SJSA1 (cell line): ENCODE measurements at regions not wholly inside any gene's neighbourhood (a gene's known extent, or its start where the extent isn't known, plus 50 kb on each side); places are given as distances from the start of the nearest gene placed in this dataset.

Experiments
- DNase-seq, 2 experiments: peaks; one replicate each; pipeline ENCODE4 v3.0.0-alpha.2; 2015 to 2020; ENCODE audit warnings: low spot score in 2 of 2, low read depth in 1 of 2
- H3K27ac ChIP-seq: fragments of 250-450 bp; sonication (Bioruptor Pico); 2 replicates; pipeline ENCODE4 v1.5.1; 2020; ENCODE audit warnings: mild to moderate bottlenecking, moderate library complexity
- H3K27me3 ChIP-seq: fragments of 250-450 bp; sonication (Bioruptor Pico); replicated peaks from 2 replicates; pipeline ENCODE4 v1.5.1; 2020; ENCODE audit warnings: mild to moderate bottlenecking, moderate library complexity
- H3K36me3 ChIP-seq: fragments of 250-450 bp; sonication (Bioruptor Pico); 2 replicates; pipeline ENCODE4 v1.5.1; 2020; ENCODE audit warnings: mild to moderate bottlenecking
- H3K4me1 ChIP-seq: fragments of 250-450 bp; sonication (Bioruptor Pico); replicated peaks from 2 replicates; pipeline ENCODE4 v1.6.1; 2021; ENCODE audit warnings: mild to moderate bottlenecking
- H3K4me3 ChIP-seq: fragments of 250-450 bp; sonication (Bioruptor Pico); 2 replicates; pipeline ENCODE4 v1.5.1; 2020; ENCODE audit warnings: mild to moderate bottlenecking
- H3K9me3 ChIP-seq: fragments of 250-450 bp; sonication (Bioruptor Pico); replicated peaks from 2 replicates; pipeline ENCODE4 v1.5.1; 2020; ENCODE audit warnings: mild to moderate bottlenecking

GRCh38 chr2:212752730-212753351, 214.2 kb upstream of the ERBB4 start:
- no peaks in the 10 kb centered on the region for H3K27me3 ChIP-seq
- no peak overlapping the region for H3K4me3 ChIP-seq
- H3K36me3 ChIP-seq = no peaks in the 10 kb centered on the region
- H3K4me1 ChIP-seq = no peaks in the 10 kb centered on the region
- H3K27ac ChIP-seq = no peak overlapping the region
- no peak for DNase-seq
- no peaks in the 10 kb centered on the region for H3K9me3 ChIP-seq

GRCh38 chr2:212745359-212745758, 206.8 kb upstream of the ERBB4 start:
- DNase-seq = no peak
- Histone ChIP-seq H3K4me3 (no peak overlapping the region), H3K36me3 (no peaks in the 10 kb centered on the region), H3K27ac (no peak overlapping the region), H3K9me3 (no peaks in the 10 kb centered on the region), H3K4me1 (no peaks in the 10 kb centered on the region), H3K27me3 (no peaks in the 10 kb centered on the region)

GRCh38 chr2:212737392-212738172, 199.0 kb upstream of the ERBB4 start:
- Histone ChIP-seq H3K4me3 (no peak overlapping the region), H3K9me3 (no peaks in the 10 kb centered on the region), H3K4me1 (no peaks in the 10 kb centered on the region), H3K27ac (no peak overlapping the region), H3K36me3 (no peaks in the 10 kb centered on the region), H3K27me3 (no peaks in the 10 kb centered on the region)
- DNase-seq = no peak

GRCh38 chr2:212736385-212736726, 197.8 kb upstream of the ERBB4 start:
- Histone ChIP-seq H3K9me3 (no peaks in the 10 kb centered on the region), H3K4me1 (no peaks in the 10 kb centered on the region), H3K27me3 (no peaks in the 10 kb centered on the region), H3K36me3 (no peaks in the 10 kb centered on the region), H3K27ac (no peak overlapping the region), H3K4me3 (no peak overlapping the region)
- DNase-seq = no peak

GRCh38 chr2:212733273-212733672, 194.7 kb upstream of the ERBB4 start:
- Histone ChIP-seq H3K27ac (no peak overlapping the region), H3K9me3 (no peaks in the 10 kb centered on the region), H3K27me3 (no peaks in the 10 kb centered on the region), H3K4me3 (no peak overlapping the region), H3K36me3 (no peaks in the 10 kb centered on the region), H3K4me1 (no peaks in the 10 kb centered on the region)
- no peak for DNase-seq

GRCh38 chr2:212732860-212733259, 194.3 kb upstream of the ERBB4 start:
- no peaks in the 10 kb centered on the region for H3K27me3 ChIP-seq
- H3K4me1 ChIP-seq = no peaks in the 10 kb centered on the region
- no peak for DNase-seq
- no peak overlapping the region for H3K27ac ChIP-seq
- H3K36me3 ChIP-seq = no peaks in the 10 kb centered on the region
- no peak overlapping the region for H3K4me3 ChIP-seq
- H3K9me3 ChIP-seq = no peaks in the 10 kb centered on the region

- H3K27ac ChIP-seq = no peak overlapping the region
- no peaks in the 10 kb centered on the region for H3K4me1 ChIP-seq
- DNase-seq = no peak
- no peaks in the 10 kb centered on the region for H3K36me3 ChIP-seq
- no peaks in the 10 kb centered on the region for H3K9me3 ChIP-seq
- no peak overlapping the region for H3K4me3 ChIP-seq
- no peaks in the 10 kb centered on the region for H3K27me3 ChIP-seq
These were observed 192.4 kb upstream of the ERBB4 start for GRCh38 chr2:212730994-212731393.

GRCh38 chr2:212728717-212729116, 190.1 kb upstream of the ERBB4 start:
- H3K27ac ChIP-seq = no peak overlapping the region
- H3K4me1 ChIP-seq = no peaks in the 10 kb centered on the region
- H3K36me3 ChIP-seq = no peaks in the 10 kb centered on the region
- H3K4me3 ChIP-seq = no peak overlapping the region
- H3K27me3 ChIP-seq = no peaks in the 10 kb centered on the region
- no peaks in the 10 kb centered on the region for H3K9me3 ChIP-seq
- DNase-seq = no peak

- H3K27me3 ChIP-seq = no peaks in the 10 kb centered on the region
- H3K9me3 ChIP-seq = no peaks in the 10 kb centered on the region
- H3K36me3 ChIP-seq = no peaks in the 10 kb centered on the region
- 0 out of 2 replicates have a peak, but pooled peaks cover 4% of the 10 kb centered on the region for H3K4me1 ChIP-seq
- no peak overlapping the region for H3K4me3 ChIP-seq
- DNase-seq = no peak
- no peak overlapping the region for H3K27ac ChIP-seq
These were observed 189.1 kb upstream of the ERBB4 start for GRCh38 chr2:212727751-212728150.

- no peaks in the 10 kb centered on the region for H3K36me3 ChIP-seq
- H3K4me1 ChIP-seq = 0 out of 2 replicates have a peak, but pooled peaks cover 4% of the 10 kb centered on the region
- no peaks in the 10 kb centered on the region for H3K27me3 ChIP-seq
- H3K27ac ChIP-seq = no peak overlapping the region
- no peaks in the 10 kb centered on the region for H3K9me3 ChIP-seq
- H3K4me3 ChIP-seq = no peak overlapping the region
- no peak for DNase-seq
These were observed 187.8 kb upstream of the ERBB4 start for GRCh38 chr2:212726403-212726802.

GRCh38 chr2:212725180-212725579, 186.6 kb upstream of the ERBB4 start:
- no peaks in the 10 kb centered on the region for H3K27me3 ChIP-seq
- H3K9me3 ChIP-seq = no peaks in the 10 kb centered on the region
- no peak overlapping the region for H3K4me3 ChIP-seq
- H3K4me1 ChIP-seq = 0 out of 2 replicates have a peak, but pooled peaks cover 4% of the 10 kb centered on the region
- no peaks in the 10 kb centered on the region for H3K36me3 ChIP-seq
- no peak for DNase-seq
- no peak overlapping the region for H3K27ac ChIP-seq

GRCh38 chr2:212723226-212723625, 184.6 kb upstream of the ERBB4 start:
- Histone ChIP-seq H3K27me3 (no peaks in the 10 kb centered on the region), H3K9me3 (no peaks in the 10 kb centered on the region), H3K4me1 (0 out of 2 replicates have a peak, but pooled peaks cover 4% of the 10 kb centered on the region), H3K27ac (no peak overlapping the region), H3K4me3 (no peak overlapping the region), H3K36me3 (no peaks in the 10 kb centered on the region)
- DNase-seq = peak in 1 of 2 experiments; percentile 14

- DNase-seq = no peak
- H3K27me3 ChIP-seq = no peaks in the 10 kb centered on the region
- H3K36me3 ChIP-seq = no peaks in the 10 kb centered on the region
- no peak overlapping the region for H3K4me3 ChIP-seq
- H3K4me1 ChIP-seq = 0 out of 2 replicates have a peak, but pooled peaks cover 4% of the 10 kb centered on the region
- H3K27ac ChIP-seq = no peak overlapping the region
- no peaks in the 10 kb centered on the region for H3K9me3 ChIP-seq
These were observed 183.4 kb upstream of the ERBB4 start for GRCh38 chr2:212722046-212722445.

GRCh38 chr2:212721026-212721451, 182.4 kb upstream of the ERBB4 start:
- 0 out of 2 replicates have a peak, but pooled peaks cover 4% of the 10 kb centered on the region for H3K4me1 ChIP-seq
- H3K36me3 ChIP-seq = no peaks in the 10 kb centered on the region
- no peaks in the 10 kb centered on the region for H3K27me3 ChIP-seq
- DNase-seq = no peak
- H3K9me3 ChIP-seq = no peaks in the 10 kb centered on the region
- H3K27ac ChIP-seq = no peak overlapping the region
- H3K4me3 ChIP-seq = no peak overlapping the region
